ENCODE measurements at regions not wholly inside any gene's neighbourhood (a gene's known extent, or its start where the extent isn't known, plus 50 kb on each side); places are given as distances from the start of the nearest gene placed in this dataset.

GRCh38 chr4:45865781-45866180, 258.1 kb downstream of the GABRG1 start:
- Histone ChIP-seq H3K9me3 (no peaks in the 10 kb centered on the region), H3K27ac (no peak overlapping the region), H3K4me1 (no peaks in the 10 kb centered on the region), H3K27me3 (no peaks in the 10 kb centered on the region), H3K36me3 (no peaks in the 10 kb centered on the region), H3K4me3 (no peak overlapping the region)
- ATAC-seq (no peak), DNase-seq (no peak)
- intact Hi-C loops (cut with DNase I) = no loop called here
- no peak for TF ChIP-seq CTCF (IDR thresholded peaks at IDR 0.05)

GRCh38 chr4:45855857-45856256, 268.0 kb downstream of the GABRG1 start:
- no peak for ATAC-seq
- intact Hi-C loops (cut with DNase I) = no loop called here
- Histone ChIP-seq H3K27ac (no peak overlapping the region), H3K4me1 (no peaks in the 10 kb centered on the region), H3K9me3 (no peaks in the 10 kb centered on the region), H3K27me3 (no peaks in the 10 kb centered on the region), H3K4me3 (no peak overlapping the region), H3K36me3 (no peaks in the 10 kb centered on the region)
- no peak for DNase-seq
- TF ChIP-seq CTCF (IDR thresholded peaks at IDR 0.05) = no peak

GRCh38 chr4:45846016-45846415, 277.8 kb downstream of the GABRG1 start:
- H3K4me3 ChIP-seq = no peak overlapping the region
- no peak for TF ChIP-seq CTCF (IDR thresholded peaks at IDR 0.05)
- ATAC-seq = no peak

GRCh38 chr4:45841791-45842190, 282.1 kb downstream of the GABRG1 start:
- TF ChIP-seq CTCF (IDR thresholded peaks at IDR 0.05) = no peak
- Histone ChIP-seq H3K4me1 (no peaks in the 10 kb centered on the region), H3K9me3 (no peaks in the 10 kb centered on the region), H3K27ac (no peak overlapping the region), H3K27me3 (no peaks in the 10 kb centered on the region), H3K36me3 (no peaks in the 10 kb centered on the region), H3K4me3 (no peak overlapping the region)
- ATAC-seq (no peak), DNase-seq (no peak)
- intact Hi-C loops (cut with DNase I) = no loop called here

More at GRCh38 chr4:45846016-45846415, 277.8 kb downstream of the GABRG1 start:
- no peak overlapping the region for H3K27ac ChIP-seq
- intact Hi-C loops (cut with DNase I) = no loop called here
- H3K27me3 ChIP-seq = no peaks in the 10 kb centered on the region
- no peak for DNase-seq
- H3K4me1 ChIP-seq = no peaks in the 10 kb centered on the region
- no peaks in the 10 kb centered on the region for H3K36me3 ChIP-seq
- no peaks in the 10 kb centered on the region for H3K9me3 ChIP-seq

GRCh38 chr4:45831692-45832091, 292.2 kb downstream of the GABRG1 start:
- no peak for DNase-seq
- Histone ChIP-seq H3K9me3 (no peaks in the 10 kb centered on the region), H3K4me1 (no peaks in the 10 kb centered on the region), H3K4me3 (no peak overlapping the region), H3K27me3 (no peaks in the 10 kb centered on the region), H3K36me3 (no peaks in the 10 kb centered on the region), H3K27ac (no peak overlapping the region)
- intact Hi-C loops (cut with DNase I) = no loop called here
- no peak for TF ChIP-seq CTCF (IDR thresholded peaks at IDR 0.05)
- no peak for ATAC-seq

GRCh38 chr4:45803994-45804393, 319.9 kb downstream of the GABRG1 start:
- no peak for DNase-seq
- no peak for ATAC-seq
- Histone ChIP-seq H3K36me3 (no peaks in the 10 kb centered on the region), H3K4me3 (no peak overlapping the region), H3K27me3 (no peaks in the 10 kb centered on the region), H3K4me1 (no peaks in the 10 kb centered on the region), H3K9me3 (no peaks in the 10 kb centered on the region), H3K27ac (no peak overlapping the region)
- no peak for TF ChIP-seq CTCF (IDR thresholded peaks at IDR 0.05)
- intact Hi-C loops (cut with DNase I) = no loop called here

All from upper lobe of right lung (tissue), 1 donor.